Head of caudate nucleus (tissue), 42 donors: ENCODE measurements at regions not wholly inside any gene's neighbourhood (a gene's known extent, or its start where the extent isn't known, plus 50 kb on each side); places are given as distances from the start of the nearest gene placed in this dataset.
"Not testable (repeated sequence)": the region's sequence is repeated elsewhere in the genome, so short reads cannot be mapped to it uniquely, and the experiment has no call there.

Experiments used
- DNase-seq, 42 donors: peaks; one replicate each; pipeline versions ENCODE4 v3.0.0 to v3.0.0-alpha.2; 2020 to 2021; ENCODE audit warnings: mixed read lengths in 7 of 42
- intact Hi-C: fragments of 100-400 bp; cut with DNase I; formaldehyde crosslinking; loops from one replicate; pipeline ENCODE4 v1.15.0; 2022

GRCh38 chr3:152891678-152892077, 56.7 kb downstream of the P2RY1 start:
- no peak for DNase-seq
- intact Hi-C loops = no loop called here

GRCh38 chr3:152892446-152892845, 57.5 kb downstream of the P2RY1 start:
- intact Hi-C loops = no loop called here
- DNase-seq = no peak

GRCh38 chr3:152893647-152894046, 58.7 kb downstream of the P2RY1 start:
- no peak for DNase-seq
- intact Hi-C loops = no loop called here

- DNase-seq = no peak
- intact Hi-C loops = no loop called here
Observed at GRCh38 chr3:152899306-152899705, 64.4 kb downstream of the P2RY1 start.

- no peak for DNase-seq
- intact Hi-C loops = no loop called here
Observed at GRCh38 chr3:152902141-152902669, 67.3 kb downstream of the P2RY1 start.

- intact Hi-C loops = no loop called here
- no peak for DNase-seq
Observed at GRCh38 chr3:152905631-152906030, 70.7 kb downstream of the P2RY1 start.

- intact Hi-C loops = no loop called here
- DNase-seq = no peak
Observed at GRCh38 chr3:152909180-152909883, 74.4 kb downstream of the P2RY1 start.

- intact Hi-C loops = no loop called here
- no peak for DNase-seq
Observed at GRCh38 chr3:152910211-152910610, 75.3 kb downstream of the P2RY1 start.

- DNase-seq = no peak
- intact Hi-C loops = no loop called here
Observed at GRCh38 chr3:152910966-152911365, 76.0 kb downstream of the P2RY1 start.

GRCh38 chr3:152914743-152915142, 79.8 kb downstream of the P2RY1 start:
- DNase-seq, intact Hi-C loops: not testable (repeated sequence)

GRCh38 chr3:152915695-152916094, 80.8 kb downstream of the P2RY1 start:
- intact Hi-C loops = no loop called here
- DNase-seq = no peak

- no peak for DNase-seq
- intact Hi-C loops = no loop called here
Observed at GRCh38 chr3:152916753-152917279, 81.9 kb downstream of the P2RY1 start.

- no peak for DNase-seq
- intact Hi-C loops = no loop called here
Observed at GRCh38 chr3:152921351-152921750, 86.4 kb downstream of the P2RY1 start.

GRCh38 chr3:152922554-152922953, 87.6 kb downstream of the P2RY1 start:
- intact Hi-C loops = no loop called here
- DNase-seq = no peak

GRCh38 chr3:152927131-152927530, 92.2 kb downstream of the P2RY1 start:
- no peak for DNase-seq
- intact Hi-C loops = no loop called here

GRCh38 chr3:152930516-152930915, 95.6 kb downstream of the P2RY1 start:
- no peak for DNase-seq
- intact Hi-C loops = no loop called here

GRCh38 chr3:152937234-152937633, 102.3 kb downstream of the P2RY1 start:
- intact Hi-C loops = no loop called here
- DNase-seq = no peak

- intact Hi-C loops = no loop called here
- no peak for DNase-seq
Observed at GRCh38 chr3:152938974-152939636, 104.2 kb downstream of the P2RY1 start.

- no peak for DNase-seq
- intact Hi-C loops = no loop called here
Observed at GRCh38 chr3:152941859-152942258, 106.9 kb downstream of the P2RY1 start.

- intact Hi-C loops = no loop called here
- no peak for DNase-seq
Observed at GRCh38 chr3:152942366-152942765, 107.4 kb downstream of the P2RY1 start.

- intact Hi-C loops = no loop called here
- no peak for DNase-seq
Observed at GRCh38 chr3:152943645-152944044, 108.7 kb downstream of the P2RY1 start.
